ENCODE measurements at regions not wholly inside any gene's neighbourhood (a gene's known extent, or its start where the extent isn't known, plus 50 kb on each side); places are given as distances from the start of the nearest gene placed in this dataset.

DNA sequence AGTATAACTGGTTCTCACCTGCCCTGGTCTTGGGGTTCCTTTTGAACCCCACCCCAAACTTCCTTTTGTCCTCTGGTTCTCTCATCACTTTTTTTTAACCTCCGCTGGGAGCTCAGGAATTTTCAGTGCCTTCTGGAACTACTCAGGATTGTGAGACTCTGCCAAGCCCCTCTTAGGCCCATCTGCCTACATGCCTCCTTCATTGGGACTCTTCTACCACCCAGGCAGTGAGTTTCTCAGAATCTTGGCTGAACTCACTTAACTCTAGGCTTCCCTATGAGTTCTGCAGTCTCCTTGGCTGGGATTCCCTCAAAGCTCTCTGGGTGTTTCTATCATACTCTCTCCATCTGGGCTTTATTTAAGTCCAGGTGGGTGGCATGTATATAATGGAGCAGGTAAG, 86.3 kb downstream of the MDH1 start:
- no peak for TF ChIP-seq POLR2A (IDR thresholded peaks at IDR 0.05; ENCODE audit: low read depth, low read length)
- TF ChIP-seq TAF1 (IDR thresholded peaks at IDR 0.05; ENCODE audit: borderline replicate concordance, low read depth, low read length), result no peak

Data from GM12892 (cell line).